Myocyte (in vitro differentiated cells): ENCODE measurements at regions not wholly inside any gene's neighbourhood (a gene's known extent, or its start where the extent isn't known, plus 50 kb on each side); places are given as distances from the start of the nearest gene placed in this dataset.
A peak's percentile ranks its signal among the peaks of the same experiment; 100 is the strongest.

Experiments
- DNase-seq: peaks from one replicate; pipeline ENCODE4 v3.0.0-alpha.2; 2012; ENCODE audit warnings: low read depth

DNA sequence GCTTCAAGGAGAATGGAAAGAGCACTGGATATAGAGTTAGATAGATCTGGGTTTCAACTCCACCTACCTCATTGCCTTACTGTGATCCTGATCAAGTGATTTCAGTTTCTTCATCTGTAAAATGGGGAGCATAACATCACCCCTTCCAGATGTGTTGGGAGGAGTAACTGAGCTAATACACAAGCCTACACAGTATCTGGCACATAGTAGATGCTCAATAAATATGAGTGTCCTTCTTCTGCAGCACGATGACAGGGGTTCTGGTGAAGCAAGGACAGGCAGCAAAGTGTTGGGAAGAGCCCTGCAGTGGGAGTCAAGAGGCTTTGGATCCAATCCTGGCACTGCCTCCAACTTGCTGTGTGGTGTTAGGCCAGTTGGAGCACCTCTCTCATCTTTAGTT is 270.0 kb downstream of the UACA start:
- no peak for DNase-seq

DNA sequence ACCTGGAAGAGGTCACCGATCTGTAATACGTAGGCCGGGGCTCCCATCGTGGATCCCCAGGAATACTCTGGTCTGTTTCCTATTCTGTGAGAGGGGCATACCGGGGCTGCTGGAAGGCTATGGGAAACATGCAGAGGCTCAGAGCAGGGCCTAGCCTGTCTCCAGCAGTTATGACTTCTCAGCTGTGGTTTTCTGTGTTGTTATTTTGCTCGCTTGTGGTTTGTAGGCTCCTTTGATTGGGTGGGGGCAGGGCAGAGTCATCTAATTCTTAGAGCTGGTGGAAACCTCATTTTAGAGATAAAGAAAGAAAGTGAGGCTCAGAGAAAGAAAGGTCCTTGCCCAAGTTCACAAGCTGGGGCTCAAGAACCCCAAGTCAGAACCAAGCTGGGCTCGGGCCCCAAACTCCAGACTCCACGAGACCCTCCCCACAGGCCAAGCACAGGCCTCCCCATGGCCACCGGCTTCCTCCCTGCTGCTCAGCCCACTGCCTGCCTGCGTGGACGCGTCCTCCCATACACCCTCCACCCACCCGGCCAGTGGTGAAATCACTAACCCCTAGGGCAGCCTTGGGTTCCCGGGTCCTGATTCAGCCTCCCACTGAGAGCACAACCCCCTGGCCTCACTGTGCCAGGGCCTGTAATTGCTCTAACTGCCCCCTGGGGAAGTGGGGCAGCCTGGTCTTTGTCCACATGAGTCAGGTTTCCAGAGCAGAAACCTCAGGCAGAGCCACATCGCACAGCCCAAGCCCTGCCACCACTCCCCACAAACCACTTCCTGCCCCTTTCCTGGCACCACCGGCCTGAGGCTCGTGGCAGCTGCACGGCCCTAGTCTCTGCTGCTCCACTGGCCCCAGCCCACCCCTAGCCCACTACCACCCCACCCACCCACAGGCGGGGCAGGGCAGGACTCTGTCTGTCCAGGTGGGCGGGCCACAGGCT is 270.8 kb downstream of the UACA start:
- DNase-seq = peak; percentile 98

DNA sequence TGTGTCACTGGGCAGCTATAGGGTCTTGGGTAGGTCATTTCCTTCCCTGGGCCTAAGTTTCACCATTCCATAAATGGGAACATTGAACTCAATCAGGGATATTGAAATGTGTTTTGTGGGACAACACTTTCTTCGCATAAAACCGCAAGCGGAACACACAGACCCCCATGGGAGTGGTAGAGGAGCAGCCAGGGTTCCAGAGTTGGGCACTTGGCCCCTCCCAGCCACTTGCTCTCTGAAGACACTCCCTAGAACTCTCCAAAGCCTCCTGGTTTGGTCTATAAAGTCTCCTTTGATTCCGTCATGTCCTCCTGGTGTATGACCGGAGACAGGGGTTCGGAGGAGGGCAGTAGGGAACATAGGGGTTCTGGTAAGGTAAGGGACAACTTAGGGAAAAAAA is 271.7 kb downstream of the UACA start:
- no peak for DNase-seq

DNA sequence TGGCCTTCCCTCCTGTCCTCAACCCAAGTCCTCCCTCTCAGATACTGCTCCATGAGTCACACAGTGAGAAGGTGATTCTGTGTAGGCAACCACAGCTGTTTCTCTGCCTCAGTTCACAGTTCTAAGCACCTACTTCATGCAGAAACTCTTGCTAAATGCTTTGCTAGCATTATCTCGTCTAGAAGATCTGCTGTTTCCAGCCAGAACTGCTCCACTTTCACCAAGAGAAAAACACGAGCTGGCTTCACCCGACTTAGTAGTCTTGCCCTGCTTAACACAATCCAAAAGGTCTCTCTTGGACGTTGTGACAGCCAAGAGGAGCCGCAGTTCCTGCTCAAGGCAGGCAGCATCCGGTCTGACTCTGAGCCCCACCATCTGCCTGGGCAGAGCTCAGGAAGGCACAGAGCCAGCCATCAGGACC is 272.1 kb downstream of the UACA start:
- DNase-seq = no peak

DNA sequence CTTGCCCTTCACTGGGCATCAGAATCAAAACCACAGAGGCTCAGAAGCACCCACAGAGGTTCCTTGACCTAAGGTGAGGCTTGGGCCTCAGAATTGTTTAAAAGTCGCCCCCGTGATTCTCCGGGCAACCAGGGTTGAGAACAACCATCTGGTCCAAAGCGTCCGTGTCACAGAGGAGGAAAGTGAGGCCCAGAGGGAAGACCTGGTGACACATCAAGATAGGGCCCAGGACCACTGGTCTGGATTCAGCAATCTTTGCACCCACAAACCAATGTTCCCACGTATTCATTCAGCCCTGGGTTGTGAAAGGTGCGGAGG is 272.6 kb downstream of the UACA start:
- DNase-seq = no peak

DNA sequence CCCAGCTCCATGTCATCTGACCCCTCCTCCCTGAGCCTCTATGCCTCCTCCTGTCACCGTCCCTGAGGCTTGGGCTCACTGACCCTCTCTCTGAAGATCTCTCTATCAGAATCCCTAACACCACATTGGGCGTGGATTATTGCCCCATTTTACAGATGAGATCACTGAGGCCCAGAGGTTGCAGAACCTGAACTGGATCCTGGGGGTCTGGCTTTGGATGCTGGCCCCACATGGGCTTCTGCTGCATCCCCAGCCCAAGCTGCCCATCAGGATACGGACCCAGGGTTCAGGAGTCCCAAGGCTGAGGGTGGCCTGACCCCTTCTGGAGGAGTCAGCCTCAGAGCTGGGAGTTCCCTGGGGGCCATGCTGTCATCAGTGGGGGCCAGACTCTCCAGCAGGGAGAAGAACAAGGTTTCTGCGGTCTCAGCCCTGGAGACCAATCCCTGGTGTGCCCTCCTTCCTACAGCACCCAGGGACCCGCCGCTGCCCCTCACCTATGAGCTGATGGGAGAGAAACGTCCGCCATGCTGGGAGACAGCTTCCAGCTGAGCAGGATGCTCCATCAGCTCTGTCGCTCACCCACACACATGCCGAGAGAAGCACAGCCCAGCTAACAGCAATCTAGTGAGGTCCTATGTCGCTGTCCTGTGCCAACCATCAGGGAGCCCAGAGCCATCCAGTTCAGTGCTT is 273.1 kb downstream of the UACA start:
- DNase-seq = no peak

DNA sequence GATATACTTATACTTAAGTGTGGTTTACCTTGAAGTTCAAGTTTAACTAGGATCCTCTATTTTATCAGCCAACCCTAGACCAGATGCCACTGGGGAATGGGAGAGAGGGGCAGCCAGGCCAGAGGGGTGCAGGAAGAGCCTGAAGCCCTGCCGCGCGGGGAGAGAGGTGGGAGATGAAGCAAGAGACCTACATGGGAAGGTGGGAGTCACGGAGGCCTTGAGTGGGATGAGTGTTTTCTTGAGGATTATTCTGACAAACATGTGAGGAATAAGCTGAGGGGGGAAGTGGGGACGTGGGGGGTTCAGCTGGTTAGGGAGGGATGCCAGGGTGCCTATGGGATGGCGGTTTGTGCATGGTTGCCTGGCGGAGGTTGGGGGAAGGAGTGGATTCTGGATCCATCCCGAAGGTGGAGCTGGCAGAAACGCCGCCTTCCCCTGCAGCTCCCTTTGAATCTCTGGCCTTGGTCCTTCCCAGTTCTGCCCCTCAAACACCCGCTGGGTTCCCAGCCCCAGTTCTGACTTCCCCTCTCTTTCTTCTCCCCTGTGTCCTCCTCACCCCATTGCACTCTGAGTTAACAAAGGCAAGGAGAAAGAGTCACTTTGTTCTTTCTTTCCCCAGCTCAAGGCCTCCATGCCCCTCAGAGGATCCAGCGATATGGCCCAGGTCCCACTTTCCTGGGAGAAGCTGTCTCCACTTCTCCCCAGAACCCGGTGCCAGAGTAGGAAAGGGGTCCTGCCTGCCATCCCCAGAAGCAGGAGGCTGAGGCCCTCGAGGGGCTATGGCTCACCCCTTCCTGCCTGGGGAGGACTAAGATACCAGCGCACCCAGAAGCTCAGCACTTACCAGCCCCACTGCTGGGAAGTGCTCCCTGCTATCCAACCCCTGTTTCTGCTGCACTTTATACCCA is 274.2 kb downstream of the UACA start:
- DNase-seq = no peak

DNA sequence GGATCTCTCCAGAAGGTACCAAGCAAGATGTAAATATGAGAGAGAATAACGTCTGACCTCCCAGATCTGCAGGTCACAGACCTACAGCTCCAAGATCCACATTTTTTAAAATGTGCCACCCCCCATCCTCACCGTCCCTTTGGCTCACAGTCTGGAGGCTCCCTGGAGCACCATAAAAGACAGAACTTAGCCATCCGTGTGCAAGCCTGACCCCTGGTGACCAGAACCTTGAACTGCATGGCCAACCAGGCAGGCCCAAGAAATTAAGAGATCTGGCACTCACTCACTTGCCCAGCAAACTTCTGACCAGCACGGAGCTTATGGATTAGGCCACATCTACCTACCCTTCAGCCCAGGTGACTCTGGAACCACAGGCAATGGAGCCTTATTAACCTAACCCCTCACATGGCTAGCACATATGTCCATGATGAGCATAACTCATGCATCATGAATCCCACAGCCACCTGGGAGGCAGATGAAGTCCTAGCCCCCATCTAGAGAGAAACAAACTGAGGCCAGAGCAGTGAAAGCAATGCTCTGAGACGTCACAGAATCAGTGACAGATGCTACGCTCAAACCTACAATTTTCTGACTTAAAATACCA is 275.3 kb downstream of the UACA start:
- peak; percentile 81 for DNase-seq

DNA sequence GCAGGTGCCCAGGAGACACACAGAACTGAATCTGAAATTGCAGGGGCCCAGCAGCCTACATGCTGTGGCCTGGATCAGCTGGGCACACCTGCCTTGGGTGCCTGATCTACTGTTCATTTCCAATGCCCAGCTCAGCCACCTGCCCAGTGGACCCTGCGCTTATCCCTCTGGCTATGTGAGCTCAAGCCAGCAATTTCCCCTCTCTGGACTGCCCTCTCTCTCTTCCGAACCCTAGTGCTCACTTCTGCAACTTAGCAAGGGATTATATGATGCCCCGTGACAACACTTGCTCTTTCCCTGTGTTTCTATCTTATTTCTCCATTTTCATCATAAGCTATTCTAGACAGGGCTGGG is 276.0 kb downstream of the UACA start:
- DNase-seq = no peak

DNA sequence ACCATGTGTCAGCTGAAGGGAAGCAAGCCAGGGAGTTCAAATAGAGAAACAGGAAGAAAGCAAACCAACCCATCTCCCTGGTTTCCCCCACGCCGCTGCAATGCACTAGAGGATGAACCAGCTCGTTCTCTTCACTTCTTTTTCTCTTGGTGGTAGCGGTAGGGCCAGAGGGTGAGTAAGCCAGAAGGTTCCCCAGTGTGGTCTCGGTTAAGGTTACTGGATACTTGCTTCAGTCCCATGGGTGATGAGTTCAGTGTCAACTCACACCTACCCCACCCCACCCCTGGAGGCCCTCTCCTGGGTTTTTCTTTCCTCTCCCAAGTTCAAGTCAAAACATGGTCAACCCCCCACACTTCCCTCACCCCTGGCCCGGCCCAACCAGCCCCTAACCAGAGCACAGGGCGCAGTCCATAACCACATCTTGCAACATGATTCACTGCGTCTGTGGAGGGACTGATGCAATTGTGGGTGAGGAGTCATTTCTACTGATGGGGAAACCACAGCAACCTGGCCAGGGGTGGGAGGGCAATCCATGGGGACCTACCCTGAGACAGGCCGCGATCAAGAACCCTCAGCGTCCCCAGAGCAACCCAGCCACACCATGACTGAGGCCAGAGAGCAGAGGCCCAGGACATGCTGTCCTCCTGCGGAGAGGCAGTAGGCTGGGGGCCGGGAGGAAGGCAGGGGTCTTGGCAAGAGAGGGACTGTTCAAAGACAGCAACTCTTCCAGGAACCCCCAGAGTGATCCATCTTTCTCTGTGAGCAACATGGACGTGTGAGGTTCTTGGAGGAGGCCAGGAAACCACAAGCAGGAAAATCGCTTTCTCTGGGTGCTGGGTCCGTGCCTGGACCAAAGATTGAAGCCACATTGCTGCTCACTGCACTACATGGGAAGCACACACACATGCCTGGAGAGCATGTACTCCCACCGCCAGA is 276.6 kb downstream of the UACA start:
- peak; percentile 92 for DNase-seq

DNA sequence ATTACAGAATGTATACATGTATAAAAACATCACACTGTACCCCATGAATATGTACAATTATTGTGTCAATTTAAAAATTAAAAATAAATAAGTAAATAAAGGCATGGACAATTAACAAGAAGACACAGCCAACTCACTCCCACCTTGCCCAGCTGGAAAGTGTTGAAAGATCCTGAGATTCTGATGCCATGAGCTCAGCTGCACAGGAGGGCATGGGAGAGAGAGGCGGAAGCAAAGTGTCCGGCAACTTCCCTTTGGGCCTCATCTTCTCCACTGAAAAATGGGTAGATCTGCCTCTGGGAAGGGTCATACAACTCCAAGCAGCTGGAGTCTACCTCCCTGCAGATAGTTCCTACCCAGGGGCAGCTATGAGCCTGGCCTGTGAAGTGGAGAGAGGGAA is 277.3 kb downstream of the UACA start:
- DNase-seq = no peak

DNA sequence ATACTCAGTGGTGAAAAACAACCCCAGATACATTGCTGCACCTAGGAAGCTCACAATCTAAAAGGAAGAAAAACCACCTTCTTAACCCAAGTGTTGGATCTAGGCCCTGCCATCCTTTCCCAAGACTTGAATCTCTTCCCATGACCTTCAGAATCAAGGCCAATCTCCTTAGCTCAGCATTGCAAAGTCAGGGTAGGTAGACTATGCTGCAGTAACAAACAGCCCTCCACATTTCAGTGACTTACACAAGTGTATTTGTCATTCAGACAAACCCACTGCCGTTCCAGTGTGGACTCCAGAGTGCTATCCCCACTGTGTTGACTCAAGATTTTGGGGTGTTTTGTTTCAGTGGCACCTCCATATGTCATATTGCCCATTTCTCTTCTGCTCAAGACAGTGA is 278.4 kb downstream of the UACA start:
- no peak for DNase-seq

DNA sequence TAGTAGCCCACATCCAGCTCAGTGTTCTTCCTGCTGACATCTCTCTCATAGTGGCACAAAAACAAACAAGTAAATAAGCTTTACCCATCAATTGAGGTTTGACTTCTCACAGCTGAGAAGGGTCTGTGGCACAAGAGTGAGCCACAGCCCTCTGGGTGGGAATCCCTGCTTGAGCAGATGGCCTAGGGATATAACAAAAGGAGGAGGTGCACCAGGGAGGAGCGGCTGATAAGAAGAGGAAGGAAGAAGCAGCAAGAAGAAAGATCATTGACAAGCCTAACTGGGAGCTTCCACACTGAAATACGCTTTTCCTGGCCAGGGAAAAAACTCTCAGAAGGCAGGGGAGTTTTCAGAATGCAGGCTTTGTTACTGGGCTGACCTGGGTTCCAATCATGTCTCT is 279.8 kb downstream of the UACA start:
- no peak for DNase-seq

DNA sequence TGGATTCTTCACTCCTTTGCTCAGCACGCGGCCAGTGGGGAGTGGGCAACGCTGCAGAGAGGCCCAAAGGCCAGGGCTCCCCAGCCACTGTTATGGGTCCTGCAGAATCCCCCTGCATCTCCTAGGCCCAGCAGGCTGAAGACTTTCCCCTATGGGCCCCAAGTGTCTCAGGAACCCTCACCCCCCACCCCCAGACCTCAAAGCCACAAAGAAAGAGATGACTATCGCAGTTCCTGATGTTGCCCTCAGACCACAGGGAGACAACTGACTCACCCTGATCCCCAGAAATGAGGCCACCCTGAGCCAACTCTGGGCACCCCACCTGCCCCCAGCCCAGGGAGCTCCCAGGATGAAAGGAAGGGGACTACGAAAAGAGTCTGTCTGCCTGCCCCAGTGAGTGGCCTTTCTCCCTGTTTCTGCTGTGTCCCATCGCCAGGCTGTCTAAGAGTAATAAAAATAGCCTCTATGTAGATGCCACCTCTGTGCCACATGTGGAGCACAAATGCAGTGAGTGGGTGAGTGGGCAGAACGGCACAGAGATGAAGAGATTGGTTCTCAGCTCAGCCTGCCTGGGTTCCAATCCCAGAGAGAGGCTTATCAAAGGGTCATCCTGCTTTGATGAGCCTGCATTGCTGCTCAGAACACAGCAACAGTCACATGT is 283.0 kb downstream of the UACA start:
- no peak for DNase-seq

DNA sequence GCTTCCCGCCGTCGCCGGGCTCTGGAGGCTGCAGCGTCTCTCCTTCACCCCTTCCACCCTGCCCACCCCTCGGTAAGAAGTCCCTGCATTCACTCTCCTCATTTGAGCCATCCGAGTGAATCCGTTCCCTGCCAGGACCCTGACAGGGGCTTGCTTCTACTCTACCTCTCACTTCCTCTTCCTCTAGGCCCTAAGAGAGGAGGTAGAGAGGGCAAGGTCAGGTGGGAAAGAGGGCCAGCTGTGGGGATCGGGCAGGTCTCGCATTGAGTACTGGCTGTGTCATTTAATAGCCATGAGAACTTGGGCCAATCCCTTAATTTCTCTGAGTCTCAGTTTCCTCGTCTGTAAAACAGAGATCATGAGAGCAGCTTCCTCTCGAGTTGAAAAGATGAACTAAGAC is 283.6 kb downstream of the UACA start:
- DNase-seq = no peak

DNA sequence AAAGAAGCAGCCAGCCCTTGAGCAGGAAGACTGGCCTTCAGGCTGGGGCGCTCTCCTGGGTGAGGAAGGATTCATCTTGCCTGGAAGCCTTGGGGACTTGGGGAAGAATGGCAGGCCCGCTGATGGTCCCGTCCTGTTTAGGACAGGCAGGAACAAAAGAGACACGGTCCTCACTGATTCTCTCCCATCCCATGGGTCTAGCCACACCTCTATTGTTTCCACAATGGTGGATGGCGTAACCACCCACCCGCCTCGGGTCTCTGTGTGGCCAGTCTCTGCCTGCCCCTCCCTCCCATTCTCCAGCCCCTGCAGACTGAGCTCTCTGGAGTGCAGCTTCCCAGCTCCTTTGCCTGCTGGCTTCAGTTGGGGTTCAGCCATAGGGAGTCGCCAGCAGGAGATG is 284.3 kb downstream of the UACA start:
- DNase-seq = no peak

DNA sequence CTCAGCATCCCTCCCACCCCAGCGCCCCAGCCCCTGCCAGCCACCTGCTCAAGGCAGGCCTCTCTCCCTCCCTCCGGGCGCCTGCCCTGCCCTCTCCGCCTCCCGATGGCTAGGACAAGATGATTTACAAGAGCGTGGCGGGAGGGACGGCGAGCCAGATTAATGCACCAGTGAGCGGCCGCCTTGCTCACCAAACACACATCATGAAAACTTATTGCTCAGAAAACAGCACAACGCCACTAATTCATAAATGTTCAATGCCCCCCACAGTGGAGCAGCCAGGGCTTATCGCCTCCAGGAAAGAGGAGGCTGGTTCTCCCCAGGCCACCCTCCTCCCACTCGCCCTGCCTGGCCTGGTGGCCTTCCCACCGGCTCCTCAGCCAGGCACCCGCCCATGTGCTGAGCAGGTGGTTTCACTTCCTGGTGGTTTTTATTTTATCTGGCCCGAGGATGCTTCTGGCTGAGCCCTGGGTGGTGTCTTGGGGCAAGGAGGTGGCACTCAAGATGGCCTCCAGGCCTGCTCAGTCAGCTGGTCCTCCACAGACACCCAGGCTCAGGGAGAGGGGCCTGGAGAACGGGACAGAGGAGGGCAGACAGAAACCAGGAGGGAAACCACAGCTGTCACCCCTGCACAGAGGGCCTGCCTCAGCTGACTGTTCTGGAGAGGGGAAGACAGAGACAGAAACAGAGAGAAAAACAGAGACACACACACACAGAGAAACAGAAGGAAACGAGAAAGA is 284.9 kb downstream of the UACA start:
- DNase-seq = no peak

DNA sequence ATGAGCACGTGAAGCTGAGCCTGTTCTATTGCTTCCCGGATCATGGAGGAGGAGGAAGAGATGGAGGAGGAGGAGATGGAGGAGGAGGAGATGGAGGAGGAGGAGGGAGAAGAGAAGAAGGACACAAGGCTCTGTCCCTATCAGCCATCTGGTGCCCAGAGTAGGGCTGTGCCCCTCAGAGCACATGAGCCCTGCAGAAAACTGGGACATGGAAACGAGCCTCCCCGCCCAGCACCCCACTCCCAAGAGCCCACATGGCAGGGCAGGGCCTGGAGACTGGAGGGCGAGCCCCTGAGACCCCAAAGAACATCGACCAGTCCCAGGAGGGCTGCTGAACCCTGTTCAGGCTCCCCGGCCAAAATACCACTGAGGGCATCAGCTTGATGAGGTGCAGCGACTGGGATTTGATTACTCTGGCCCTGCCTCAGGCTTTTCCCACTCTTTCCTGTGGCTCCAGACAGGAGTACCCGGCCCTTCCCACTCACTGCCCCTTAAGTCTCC is 285.6 kb downstream of the UACA start:
- DNase-seq = no peak

DNA sequence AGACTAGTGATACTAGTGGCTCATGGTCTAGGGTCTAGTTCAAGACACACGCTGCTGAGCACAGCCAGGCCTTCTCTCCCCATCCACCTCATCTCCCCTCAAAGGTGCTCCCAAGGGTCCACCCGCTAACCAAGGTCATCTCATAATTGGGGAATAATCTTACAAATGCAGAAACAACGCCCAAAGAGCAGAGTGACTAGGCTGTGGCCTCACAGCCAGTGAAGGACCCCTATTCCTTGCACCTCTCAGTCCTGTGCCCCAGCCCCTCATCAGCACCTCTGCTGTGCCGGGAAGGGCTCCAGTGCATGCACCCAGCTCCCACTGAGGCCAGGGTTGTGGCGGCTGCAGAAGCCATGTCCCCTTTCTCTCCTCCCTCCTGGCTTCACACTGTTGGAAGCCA is 286.9 kb downstream of the UACA start:
- DNase-seq = no peak
